Heart right ventricle (tissue), 16 donors: ENCODE measurements at regions not wholly inside any gene's neighbourhood (a gene's known extent, or its start where the extent isn't known, plus 50 kb on each side); places are given as distances from the start of the nearest gene placed in this dataset.

ENCODE experiments used
- ATAC-seq, 8 donors: fragments of 200-7000 bp; cut with Tn5 transposase; one replicate each; pipeline ENCODE4 v1.9.1; 2020; ENCODE audit warnings: mild to moderate bottlenecking in 8 of 8, moderate library complexity in 8 of 8, moderate number of reproducible peaks in 1 of 8
- DNase-seq, 2 donors: peaks; one replicate each; pipeline ENCODE4 v3.0.0-alpha.2; 2020
- H3K27ac ChIP-seq, 10 donors: fragments of 200-600 bp; sonication (generic) in 2 of 10; one replicate each; pipeline versions ENCODE4 v1.5.0 to v1.8.0; 2020 to 2022; ENCODE audit warnings: mild to moderate bottlenecking in 3 of 10
- H3K27me3 ChIP-seq, 7 donors: fragments of 200-600 bp; one replicate each; pipeline ENCODE4 v1.8.0; 2021 to 2022; ENCODE audit warnings: mild to moderate bottlenecking in 2 of 7
- H3K36me3 ChIP-seq, 9 donors: fragments of 200-600 bp; sonication (generic) in 1 of 9; one replicate each; pipeline versions ENCODE4 v1.5.0 to v1.8.0; 2020 to 2022; ENCODE audit warnings: mild to moderate bottlenecking in 2 of 9
- H3K4me1 ChIP-seq, 9 donors: fragments of 200-600 bp; sonication (generic) in 1 of 9; one replicate each; pipeline versions ENCODE4 v1.5.0 to v1.8.0; 2020 to 2022; ENCODE audit warnings: mild to moderate bottlenecking in 4 of 9
- H3K4me3 ChIP-seq, 10 donors: fragments of 200-600 bp; sonication (generic) in 2 of 10; one replicate each; pipeline versions ENCODE4 v1.5.0 to v1.8.0; 2020 to 2022; ENCODE audit warnings: mild to moderate bottlenecking in 7 of 10, moderate library complexity in 2 of 10
- H3K9me3 ChIP-seq, 11 donors: fragments of 200-600 bp in 10 of 11; sonication (generic) in 2 of 11; one replicate each; pipeline versions ENCODE4 v1.5.0 to v1.8.0; 2013 to 2022; ENCODE audit warnings: mild to moderate bottlenecking in 2 of 11, control low read depth in 1 of 11, moderate library complexity in 1 of 11
- CTCF ChIP-seq, 9 donors: fragments of 200-600 bp; sonication (generic) in 2 of 9; IDR thresholded peaks; one replicate each; pipeline versions ENCODE4 v1.5.0 to v1.8.0; 2021 to 2022; ENCODE audit warnings: antibody characterized with exemption in 9 of 9, mild to moderate bottlenecking in 5 of 9, moderate library complexity in 1 of 9
- WGBS, 2 donors: extraction: QIAGEN DNeasy Blood & Tissue Kit; methylation state at CpG; one replicate each; pipeline ENCODE4 v1.1.7; 2013; ENCODE audit warnings: inconsistent platforms in 1 of 2; 5-methylcytosine and 5-hydroxymethylcytosine counted together
- intact Hi-C, 10 donors: fragments of 100-400 bp; cut with DNase I; formaldehyde crosslinking; loops; one replicate each; pipeline versions ENCODE4 v1.11.1 to v1.14.2; 2022
- donor health status: Arrhythmogenic right ventricular cardiomyopathy.
- donor health status: ischemic (EF 13 %, LVEDD 7.1; RV severe dilation, severe dysfunction).
- donor health status: healthy with polysubstance abuse.
- donor health status: DM: no; HTN: yes; CAD: no.
- donor health status: DM: no; HTN: no; CAD: no.
- donor health status: ischemic (EF 25% LVEDD 6.9; RV normal size, moderate dysfunction).
- donor health status: ischemic (EF 25% LVEDD 5.7; RV mildly dilated, moderate dysfunction).
- donor health status: healthy.
- donor health status: DM: yes; HTN: yes; CAD: no.
- donor health status: Ischemic cardiomyopathy.
- donor health status: ischemic (EF 35%, LVEDD 5.7; RV mildly dilated, moderate dysfunction).
- donor health status: nonischemic (EF 11% LVEDD 7.7; RV severe dilation, severe dysfunction).
- donor health status: DM: yes; HTN: yes; CAD: no.
- donor health status: PGD.
- donor health status: ischemic (EF 29% LVEDD 5.4; RV normal size, mild dysfunction).
- donor health status: nonischemic (EF 23%, LVEDD 6.1; RV moderate dilation, normal function).

- 80 to 84% methylated on average over 6 of the region's 6 CpGs for WGBS, 2 donors
- H3K4me1 ChIP-seq = no peaks in the 10 kb centered on the region
- H3K9me3 ChIP-seq = peaks cover 0 to 6% (median 0%) of the 10 kb centered on the region in 11 donors
- H3K36me3 ChIP-seq = no peaks in the 10 kb centered on the region
- no peaks in the 10 kb centered on the region for H3K27me3 ChIP-seq
- intact Hi-C loops = no loop called here
- TF ChIP-seq CTCF (IDR thresholded peaks at IDR 0.05) = no peak
- ATAC-seq = no peak
- DNase-seq = no peak
- H3K4me3 ChIP-seq = no peak overlapping the region
- no peak overlapping the region for H3K27ac ChIP-seq
Observed at GRCh38 chr7:25358926-25359325, 130.6 kb upstream of the NPVF start.

- intact Hi-C loops = no loop called here
- H3K36me3 ChIP-seq = no peaks in the 10 kb centered on the region
- ATAC-seq (no peak), DNase-seq (no peak)
- WGBS, 2 donors = 45 to 52% methylated on average over 9 of the region's 9 CpGs
- H3K4me3 ChIP-seq = no peak overlapping the region
- no peaks in the 10 kb centered on the region for H3K27me3 ChIP-seq
- peaks cover 0 to 6% (median 0%) of the 10 kb centered on the region in 11 donors for H3K9me3 ChIP-seq
- TF ChIP-seq CTCF (IDR thresholded peaks at IDR 0.05) = no peak
- H3K27ac ChIP-seq = no peak overlapping the region
- no peaks in the 10 kb centered on the region for H3K4me1 ChIP-seq
Observed at GRCh38 chr7:25359471-25360059, 131.3 kb upstream of the NPVF start.

GRCh38 chr7:25360451-25360850 is 132.2 kb upstream of the NPVF start:
- WGBS, 2 donors = 67 to 80% methylated on average over 2 of the region's 2 CpGs
- Histone ChIP-seq H3K9me3 (peaks cover 0 to 6% (median 0%) of the 10 kb centered on the region in 11 donors), H3K4me3 (no peak overlapping the region), H3K27ac (no peak overlapping the region), H3K27me3 (no peaks in the 10 kb centered on the region), H3K4me1 (no peaks in the 10 kb centered on the region), H3K36me3 (no peaks in the 10 kb centered on the region)
- no peak for TF ChIP-seq CTCF (IDR thresholded peaks at IDR 0.05)
- DNase-seq = no peak
- no peak for ATAC-seq
- intact Hi-C loops = no loop called here

GRCh38 chr7:25361387-25361786 is 133.1 kb upstream of the NPVF start:
- ATAC-seq (no peak), DNase-seq (no peak)
- H3K4me3 ChIP-seq = no peak overlapping the region
- H3K36me3 ChIP-seq = no peaks in the 10 kb centered on the region
- H3K27me3 ChIP-seq = no peaks in the 10 kb centered on the region
- H3K9me3 ChIP-seq = peaks cover 0 to 6% (median 0%) of the 10 kb centered on the region in 11 donors
- no peak overlapping the region for H3K27ac ChIP-seq
- intact Hi-C loops = no loop called here
- H3K4me1 ChIP-seq = no peaks in the 10 kb centered on the region
- TF ChIP-seq CTCF (IDR thresholded peaks at IDR 0.05) = no peak
- 79 to 86% methylated on average over 5 of the region's 5 CpGs for WGBS, 2 donors
